GM12878 (cell line): ENCODE measurements at regions not wholly inside any gene's neighbourhood (a gene's known extent, or its start where the extent isn't known, plus 50 kb on each side); places are given as distances from the start of the nearest gene placed in this dataset.

Experiments
- ATAC-seq: fragments of 200-7000 bp; cut with Tn5 transposase; 3 replicates; pipeline ENCODE4 v1.9.1; 2020; ENCODE audit warnings: mild to moderate bottlenecking, moderate library complexity
- BruUV-seq: library from RNA; stranded (reverse); fragments of 400-500 nt; replicated peaks from 2 replicates; lab custom pipeline; 2021; lab: Mats Ljungman, UMichigan
- CTCF ChIA-PET: fragments of 300-600 bp; sonication (Branson Sonifier 250); formaldehyde crosslinking; extraction: SDS; loops from one replicate; lab custom pipeline; 2021; ENCODE audit warnings: inconsistent platforms; lab: Yijun Ruan, JAX
- POLR2A ChIA-PET: fragments of 350-600 bp; formaldehyde crosslinking; extraction: SDS; loops from one replicate; lab custom pipeline; 2021; ENCODE audit warnings: inconsistent platforms; lab: Charles Lee
- RAD21 ChIA-PET: fragments of 300-600 bp; sonication (Branson Sonifier 250); formaldehyde crosslinking; loops from one replicate; lab custom pipeline; 2023; ENCODE audit warnings: antibody characterized with exemption; ENCODE audit not compliant: unreplicated experiment; lab: Charles Lee
- SMC1A ChIA-PET: fragments of 300-600 bp; sonication (Branson Sonifier 250); formaldehyde crosslinking; loops from one replicate; lab custom pipeline; 2023; ENCODE audit not compliant: unreplicated experiment, uncharacterized antibody; lab: Charles Lee
- DNase-seq: peaks from one replicate; pipeline ENCODE4 v3.0.0-alpha.2; 2011; ENCODE audit warnings: low read depth, low spot score
- FAIRE-seq: peaks from 3 replicates; lab custom pipeline; 2011; peaks lifted over from hg19 to GRCh38; lab: Jason Lieb, UNC
- H2AFZ ChIP-seq: 2 replicates; pipeline ENCODE4 v1.6.0; 2011; ENCODE audit warnings: low read depth, low read length, control low read depth; ENCODE audit not compliant: control insufficient read depth
- H3K27ac ChIP-seq: 2 replicates; pipeline ENCODE4 v1.5.1; 2011; ENCODE audit warnings: control low read depth; ENCODE audit not compliant: control insufficient read depth, insufficient read depth
- H3K27me3 ChIP-seq, 2 experiments: replicated peaks in 1 of 2; 2 replicates each; pipeline versions ENCODE4 v1.6.0 to v1.6.1; 2011; ENCODE audit warnings: low read length in 1 of 2; ENCODE audit not compliant: control insufficient read depth in 2 of 2, insufficient read depth in 2 of 2
- H3K36me3 ChIP-seq, 2 experiments: 2 replicates each; pipeline ENCODE4 v1.5.1; 2011; ENCODE audit warnings: low read length in 1 of 2; ENCODE audit not compliant: control insufficient read depth in 2 of 2, insufficient read depth in 2 of 2
- H3K4me1 ChIP-seq: 2 replicates; pipeline ENCODE4 v1.6.1; 2011; ENCODE audit warnings: mild to moderate bottlenecking, low read length, moderate library complexity, mixed read lengths; ENCODE audit not compliant: control insufficient read depth, insufficient read depth
- H3K4me2 ChIP-seq: 2 replicates; pipeline ENCODE4 v1.6.0; 2011; ENCODE audit warnings: control low read depth; ENCODE audit not compliant: control insufficient read depth, insufficient read depth
- H3K4me3 ChIP-seq: fragments of 200-600 bp; sonication (generic); 2 replicates; pipeline ENCODE4 v1.5.1; 2016
- H3K79me2 ChIP-seq: 2 replicates; pipeline ENCODE4 v1.6.0; 2011; ENCODE audit warnings: low read length; ENCODE audit not compliant: control insufficient read depth, insufficient read depth
- H3K9ac ChIP-seq: 2 replicates; pipeline ENCODE4 v1.8.0; 2011; ENCODE audit warnings: low read length, control low read depth, mixed read lengths; ENCODE audit not compliant: control insufficient read depth, insufficient read depth
- H3K9me3 ChIP-seq: replicated peaks from 3 replicates; pipeline ENCODE4 v1.5.1; 2011; ENCODE audit warnings: mild to moderate bottlenecking, low read length; ENCODE audit not compliant: control insufficient read depth, insufficient read depth
- H4K20me1 ChIP-seq: 2 replicates; pipeline ENCODE4 v1.6.0; 2011; ENCODE audit not compliant: control insufficient read depth, insufficient read depth
- BACH1 ChIP-seq: fragments of 450-650 bp; IDR thresholded peaks from 2 replicates; pipeline ENCODE4 v1.6.1; 2017; ENCODE audit warnings: mild to moderate bottlenecking, borderline replicate concordance
- CEBPZ ChIP-seq: fragments of 150-350 bp; IDR thresholded peaks from 2 replicates; pipeline ENCODE4 v1.6.1; 2016; ENCODE audit warnings: low read depth, low read length
- EGR1 ChIP-seq, 2 experiments: IDR thresholded peaks; 1 replicate in 1 of 2; 2 replicates in 1 of 2; pipeline ENCODE4 v1.6.1; 2011 to 2012; ENCODE audit warnings: low read depth in 2 of 2, low read length in 2 of 2, borderline replicate concordance in 1 of 2, mild to moderate bottlenecking in 1 of 2, moderate library complexity in 1 of 2
- EP300 ChIP-seq, 2 experiments: fragments of 150-350 bp in 1 of 2; IDR thresholded peaks; 2 replicates each; pipeline ENCODE4 v1.6.1; 2011 to 2012; ENCODE audit warnings: low read depth in 2 of 2, low read length in 2 of 2, borderline replicate concordance in 1 of 2, improper control_type of control experiment in 1 of 2, inconsistent platforms in 1 of 2; ENCODE audit not compliant: control insufficient read depth in 1 of 2
- ESRRA ChIP-seq: IDR thresholded peaks from 2 replicates; pipeline ENCODE4 v1.6.1; 2012; ENCODE audit warnings: mild to moderate bottlenecking, low read length, improper control_type of control experiment
- HDAC2 ChIP-seq: fragments of 200-600 bp; sonication (generic); IDR thresholded peaks from 2 replicates; pipeline ENCODE4 v1.6.1; 2017
- HDGF ChIP-seq: fragments of 450-650 bp; IDR thresholded peaks from 2 replicates; pipeline ENCODE4 v1.6.1; 2016; ENCODE audit warnings: antibody characterized with exemption
- IKZF1 ChIP-seq: fragments of 450-650 bp; conservative IDR thresholded peaks from 2 replicates; pipeline ENCODE4 v1.6.1; 2017; ENCODE audit warnings: antibody characterized with exemption, mild to moderate bottlenecking
- JUNB ChIP-seq: IDR thresholded peaks from 2 replicates; pipeline ENCODE4 v1.6.1; 2016; ENCODE audit warnings: antibody characterized with exemption, mild to moderate bottlenecking
- JUND ChIP-seq: IDR thresholded peaks from 2 replicates; pipeline ENCODE4 v1.6.1; 2012; ENCODE audit warnings: low read depth, mild to moderate bottlenecking, low read length, improper control_type of control experiment, moderate library complexity
- POLR2AphosphoS5 ChIP-seq: IDR thresholded peaks from 2 replicates; pipeline ENCODE4 v1.6.1; 2011; ENCODE audit warnings: mild to moderate bottlenecking, low read length, inconsistent platforms
- RBBP5 ChIP-seq: fragments of 200-600 bp; sonication (generic); conservative IDR thresholded peaks from 2 replicates; pipeline ENCODE4 v1.6.1; 2016
- REST ChIP-seq: IDR thresholded peaks from 2 replicates; pipeline ENCODE4 v1.6.1; 2012; ENCODE audit warnings: mild to moderate bottlenecking, low read depth, low read length
- ZNF384 ChIP-seq: IDR thresholded peaks from 2 replicates; pipeline ENCODE4 v1.6.1; 2012; ENCODE audit warnings: low read depth, mild to moderate bottlenecking, low read length, improper control_type of control experiment, borderline replicate concordance
- WGBS: methylation state at CpG from one replicate; pipeline ENCODE4 v1.1.6; 2016; ENCODE audit warnings: low lambda C conversion rate; ENCODE audit not compliant: insufficient replicate concordance, insufficient coverage; ENCODE audit errors: missing lambda C conversion rate; 5-methylcytosine and 5-hydroxymethylcytosine counted together
- in situ Hi-C: fragments of 300-500 bp; cut with MboI; formaldehyde crosslinking; loops from 9 replicates; pipeline ENCODE4 v1.14.3; 2018; ENCODE audit warnings: mixed read lengths
- intact Hi-C: fragments of 100-400 bp; cut with micrococcal nuclease; formaldehyde crosslinking; loops from one replicate; pipeline ENCODE4 v1.14.2; 2022; ENCODE audit not compliant: unreplicated experiment
- TF ChIP-seq, protein P1 (sequence below): fragments of 450-650 bp; IDR thresholded peaks from 2 replicates; pipeline ENCODE4 v1.6.1; 2018; ENCODE audit warnings: mild to moderate bottlenecking, low read depth, moderate library complexity; ENCODE audit not compliant: partially characterized antibody
- TF ChIP-seq, protein P2 (sequence below): IDR thresholded peaks from 2 replicates; pipeline ENCODE4 v1.6.1; 2011; ENCODE audit warnings: low read depth, mild to moderate bottlenecking, low read length, moderate library complexity, borderline replicate concordance; ENCODE audit errors: extremely low read depth

- H4K20me1 ChIP-seq, result no peaks in the 10 kb centered on the region
- ATAC-seq (no peak), DNase-seq (no peak), FAIRE-seq (no peak)
- no peak overlapping the region for H3K9ac ChIP-seq
- H3K27ac ChIP-seq, result no peak overlapping the region
- in situ Hi-C loops, result no loop called here
- SMC1A ChIA-PET, result no interaction called here
- BruUV-seq, result no TSS peak
- H3K9me3 ChIP-seq, result no peaks in the 10 kb centered on the region; the same call in 2 of the 3 replicates
- POLR2A ChIA-PET, result no interaction called here
- no peak overlapping the region for H2AFZ ChIP-seq
- TF ChIP-seq CEBPZ (no peak), JUND (no peak), REST (no peak), HDAC2 (no peak), EP300 (IDR thresholded peaks at IDR 0.05; ENCODE audit: borderline replicate concordance in 1 of 2, control insufficient read depth in 1 of 2, low read depth in 2 of 2, low read length in 2 of 2) (no peak), JUNB (no peak), BACH1 (no peak), RBBP5 (no peak), HDGF (no peak), IKZF1 (no peak), ESRRA (no peak), EGR1 (IDR thresholded peaks at IDR 0.05; ENCODE audit: borderline replicate concordance in 1 of 2, low read depth in 2 of 2, low read length in 2 of 2) (no peak), ZNF384 (no peak), POLR2AphosphoS5 (no peak)
- TF ChIP-seq, protein P1, sequence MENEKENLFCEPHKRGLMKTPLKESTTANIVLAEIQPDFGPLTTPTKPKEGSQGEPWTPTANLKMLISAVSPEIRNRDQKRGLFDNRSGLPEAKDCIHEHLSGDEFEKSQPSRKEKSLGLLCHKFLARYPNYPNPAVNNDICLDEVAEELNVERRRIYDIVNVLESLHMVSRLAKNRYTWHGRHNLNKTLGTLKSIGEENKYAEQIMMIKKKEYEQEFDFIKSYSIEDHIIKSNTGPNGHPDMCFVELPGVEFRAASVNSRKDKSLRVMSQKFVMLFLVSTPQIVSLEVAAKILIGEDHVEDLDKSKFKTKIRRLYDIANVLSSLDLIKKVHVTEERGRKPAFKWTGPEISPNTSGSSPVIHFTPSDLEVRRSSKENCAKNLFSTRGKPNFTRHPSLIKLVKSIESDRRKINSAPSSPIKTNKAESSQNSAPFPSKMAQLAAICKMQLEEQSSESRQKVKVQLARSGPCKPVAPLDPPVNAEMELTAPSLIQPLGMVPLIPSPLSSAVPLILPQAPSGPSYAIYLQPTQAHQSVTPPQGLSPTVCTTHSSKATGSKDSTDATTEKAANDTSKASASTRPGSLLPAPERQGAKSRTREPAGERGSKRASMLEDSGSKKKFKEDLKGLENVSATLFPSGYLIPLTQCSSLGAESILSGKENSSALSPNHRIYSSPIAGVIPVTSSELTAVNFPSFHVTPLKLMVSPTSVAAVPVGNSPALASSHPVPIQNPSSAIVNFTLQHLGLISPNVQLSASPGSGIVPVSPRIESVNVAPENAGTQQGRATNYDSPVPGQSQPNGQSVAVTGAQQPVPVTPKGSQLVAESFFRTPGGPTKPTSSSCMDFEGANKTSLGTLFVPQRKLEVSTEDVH, result no peak
- TF ChIP-seq, protein P2, sequence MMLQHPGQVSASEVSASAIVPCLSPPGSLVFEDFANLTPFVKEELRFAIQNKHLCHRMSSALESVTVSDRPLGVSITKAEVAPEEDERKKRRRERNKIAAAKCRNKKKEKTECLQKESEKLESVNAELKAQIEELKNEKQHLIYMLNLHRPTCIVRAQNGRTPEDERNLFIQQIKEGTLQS, result no peak
- no peak overlapping the region for H3K4me2 ChIP-seq
- WGBS, result 29% methylated on average over 6 of the region's 6 CpGs
- CTCF ChIA-PET, result no interaction called here
- H3K27me3 ChIP-seq, result no peaks in the 10 kb centered on the region
- RAD21 ChIA-PET, result no interaction called here
- H3K4me1 ChIP-seq, result no peaks in the 10 kb centered on the region
- H3K36me3 ChIP-seq, result no peaks in the 10 kb centered on the region
- no peaks in the 10 kb centered on the region for H3K79me2 ChIP-seq
- H3K4me3 ChIP-seq, result no peak overlapping the region
- intact Hi-C loops, result no loop called here
Measured at GRCh38 chr21:20730441-20730840, 267.8 kb upstream of the NCAM2 start.
